ENCODE measurements at regions not wholly inside any gene's neighbourhood (a gene's known extent, or its start where the extent isn't known, plus 50 kb on each side); places are given as distances from the start of the nearest gene placed in this dataset.
"Not testable (repeated sequence)": the region's sequence is repeated elsewhere in the genome, so short reads cannot be mapped to it uniquely, and the experiment has no call there.

- DNase-seq (ENCODE audit: low read depth in 1 of 2, low spot score in 1 of 2): no peak
- in situ Hi-C loops (cut with HindIII; ENCODE audit: low pct_unique_long_range_greater_than_20kb, low sequenced_read_pairs): no loop called here
- no peak for TF ChIP-seq JUND (IDR thresholded peaks at IDR 0.05; ENCODE audit: low read depth)
Measured at GRCh38 chr20:12729326-12729725, 279.4 kb upstream of the SPTLC3 start.

- in situ Hi-C loops (cut with HindIII; ENCODE audit: low pct_unique_long_range_greater_than_20kb, low sequenced_read_pairs): no loop called here
- DNase-seq (ENCODE audit: low read depth in 1 of 2, low spot score in 1 of 2): no peak
Measured at GRCh38 chr20:12733811-12734210, 275.0 kb upstream of the SPTLC3 start.

GRCh38 chr20:12737497-12737896 lies 271.3 kb upstream of the SPTLC3 start:
- in situ Hi-C loops (cut with HindIII; ENCODE audit: low pct_unique_long_range_greater_than_20kb, low sequenced_read_pairs): no loop called here
- DNase-seq (ENCODE audit: low read depth in 1 of 2, low spot score in 1 of 2): no peak
- TF ChIP-seq JUND (IDR thresholded peaks at IDR 0.05; ENCODE audit: low read depth): no peak

More at GRCh38 chr20:12733811-12734210, 275.0 kb upstream of the SPTLC3 start:
- no peak for TF ChIP-seq JUND (IDR thresholded peaks at IDR 0.05; ENCODE audit: low read depth)

DNA sequence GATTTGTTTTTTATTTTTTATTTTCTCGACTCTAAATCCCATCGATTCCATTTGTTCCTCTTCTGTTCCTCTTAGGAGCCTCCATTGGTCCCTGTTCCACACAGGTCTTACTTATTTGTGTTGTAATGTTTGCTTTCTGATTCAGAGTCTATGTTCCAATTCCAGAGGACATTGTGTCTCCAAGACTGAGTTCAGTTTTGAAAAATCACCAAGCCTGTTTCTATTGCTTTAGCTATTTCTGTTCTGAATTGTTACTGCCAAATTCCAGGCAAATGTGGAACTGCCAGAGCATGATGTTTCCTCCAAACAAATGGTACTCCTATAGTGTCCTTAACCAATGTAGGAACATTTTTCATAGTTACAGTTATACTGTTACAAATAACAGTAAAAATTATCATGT lies 270.9 kb upstream of the SPTLC3 start:
- in situ Hi-C loops (cut with HindIII; ENCODE audit: low pct_unique_long_range_greater_than_20kb, low sequenced_read_pairs): no loop called here
- no peak for TF ChIP-seq JUND (IDR thresholded peaks at IDR 0.05; ENCODE audit: low read depth)
- DNase-seq (ENCODE audit: low read depth in 1 of 2, low spot score in 1 of 2): no peak

GRCh38 chr20:12740647-12741046 lies 268.1 kb upstream of the SPTLC3 start:
- in situ Hi-C loops (cut with HindIII; ENCODE audit: low pct_unique_long_range_greater_than_20kb, low sequenced_read_pairs): no loop called here
- DNase-seq (ENCODE audit: low read depth in 1 of 2, low spot score in 1 of 2): no peak
- TF ChIP-seq JUND (IDR thresholded peaks at IDR 0.05; ENCODE audit: low read depth): no peak

GRCh38 chr20:12744037-12744436 lies 264.7 kb upstream of the SPTLC3 start:
- in situ Hi-C loops (cut with HindIII; ENCODE audit: low pct_unique_long_range_greater_than_20kb, low sequenced_read_pairs): no loop called here
- TF ChIP-seq JUND (IDR thresholded peaks at IDR 0.05; ENCODE audit: low read depth): no peak
- DNase-seq (ENCODE audit: low read depth in 1 of 2, low spot score in 1 of 2): no peak

GRCh38 chr20:12748359-12748994 lies 260.3 kb upstream of the SPTLC3 start:
- in situ Hi-C loops (cut with HindIII; ENCODE audit: low pct_unique_long_range_greater_than_20kb, low sequenced_read_pairs): no loop called here
- no peak for DNase-seq (ENCODE audit: low read depth in 1 of 2, low spot score in 1 of 2)
- no peak for TF ChIP-seq JUND (IDR thresholded peaks at IDR 0.05; ENCODE audit: low read depth)

GRCh38 chr20:12750221-12750620 lies 258.6 kb upstream of the SPTLC3 start:
- in situ Hi-C loops (cut with HindIII; ENCODE audit: low pct_unique_long_range_greater_than_20kb, low sequenced_read_pairs): no loop called here
- DNase-seq (ENCODE audit: low read depth in 1 of 2, low spot score in 1 of 2): no peak
- no peak for TF ChIP-seq JUND (IDR thresholded peaks at IDR 0.05; ENCODE audit: low read depth)

DNA sequence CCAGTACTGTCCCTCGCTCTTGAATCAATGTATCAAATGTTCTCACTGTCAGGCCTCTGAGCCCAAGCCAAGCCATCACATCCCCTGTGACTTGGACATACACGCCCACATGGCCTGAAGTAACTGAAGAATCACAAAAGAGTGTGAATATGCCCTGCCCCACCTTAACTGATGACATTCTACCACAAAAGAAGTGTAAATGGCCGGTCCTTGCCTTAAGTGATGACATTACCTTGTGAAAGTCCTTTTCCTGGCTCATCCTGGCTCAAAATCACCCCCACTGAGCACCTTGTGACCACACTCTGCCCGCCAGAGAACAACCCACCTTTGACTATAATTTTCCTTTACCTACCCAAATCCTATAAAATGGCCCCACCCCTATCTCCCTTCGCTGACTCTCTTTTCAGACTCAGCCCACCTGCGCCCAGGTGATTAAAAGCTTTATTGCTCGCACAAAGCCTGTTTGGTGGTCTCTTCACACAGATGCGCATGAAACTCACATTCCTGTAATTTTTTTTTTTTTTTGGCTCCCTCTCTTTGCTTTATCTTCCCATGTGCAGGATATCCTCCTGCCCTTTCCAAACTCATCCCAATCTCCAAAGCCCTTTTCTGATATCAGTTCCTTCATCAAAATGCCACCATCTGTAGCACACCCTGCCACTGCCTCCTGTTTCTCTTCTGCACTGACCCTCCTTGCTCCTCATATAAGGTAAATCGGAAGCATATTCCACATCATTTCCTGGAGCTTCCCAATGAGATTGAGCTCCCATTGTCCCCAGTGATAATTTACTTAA lies 255.7 kb upstream of the SPTLC3 start:
- in situ Hi-C loops (cut with HindIII; ENCODE audit: low pct_unique_long_range_greater_than_20kb, low sequenced_read_pairs); DNase-seq (ENCODE audit: low read depth in 1 of 2, low spot score in 1 of 2): not testable (repeated sequence)

DNA sequence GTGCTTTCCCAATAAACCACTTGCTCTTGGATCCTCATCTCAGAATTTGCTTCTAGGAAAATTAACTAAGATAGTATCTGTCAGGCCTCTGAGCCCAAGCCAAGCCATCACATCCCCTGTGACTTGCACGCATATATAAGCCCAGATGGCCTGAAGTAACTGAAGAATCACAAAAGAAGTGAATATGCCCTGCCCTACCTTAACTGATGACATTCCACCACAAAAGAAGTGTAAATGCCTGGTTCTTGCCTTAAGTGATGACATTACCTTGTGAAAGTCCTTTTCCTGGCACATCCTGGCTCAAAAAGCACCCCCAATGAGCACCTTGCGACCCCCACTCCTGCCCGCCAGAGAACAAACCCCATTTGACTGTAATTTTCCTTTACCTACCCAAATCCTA lies 255.0 kb upstream of the SPTLC3 start:
- in situ Hi-C loops (cut with HindIII; ENCODE audit: low pct_unique_long_range_greater_than_20kb, low sequenced_read_pairs); DNase-seq (ENCODE audit: low read depth in 1 of 2, low spot score in 1 of 2): not testable (repeated sequence)

DNA sequence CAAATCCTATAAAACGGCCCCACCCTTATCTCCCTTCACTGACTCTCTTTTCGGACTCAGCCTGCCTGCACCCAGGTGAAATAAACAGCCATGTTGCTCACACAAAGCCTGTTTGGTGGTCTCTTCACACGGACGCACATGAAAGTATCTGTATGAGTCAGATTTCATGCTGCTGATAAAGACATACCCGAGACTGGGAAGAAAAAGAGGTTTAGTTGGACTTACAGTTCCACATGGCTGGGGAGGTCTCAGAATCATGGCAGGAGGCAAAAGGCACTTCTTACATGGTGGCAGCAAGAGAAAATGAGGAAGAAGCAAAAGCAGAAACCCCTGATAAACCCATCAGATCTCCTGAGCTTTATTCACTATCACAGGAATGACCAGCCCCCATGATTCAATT lies 249.3 kb upstream of the SPTLC3 start:
- in situ Hi-C loops (cut with HindIII; ENCODE audit: low pct_unique_long_range_greater_than_20kb, low sequenced_read_pairs); DNase-seq (ENCODE audit: low read depth in 1 of 2, low spot score in 1 of 2): not testable (repeated sequence)

DNA sequence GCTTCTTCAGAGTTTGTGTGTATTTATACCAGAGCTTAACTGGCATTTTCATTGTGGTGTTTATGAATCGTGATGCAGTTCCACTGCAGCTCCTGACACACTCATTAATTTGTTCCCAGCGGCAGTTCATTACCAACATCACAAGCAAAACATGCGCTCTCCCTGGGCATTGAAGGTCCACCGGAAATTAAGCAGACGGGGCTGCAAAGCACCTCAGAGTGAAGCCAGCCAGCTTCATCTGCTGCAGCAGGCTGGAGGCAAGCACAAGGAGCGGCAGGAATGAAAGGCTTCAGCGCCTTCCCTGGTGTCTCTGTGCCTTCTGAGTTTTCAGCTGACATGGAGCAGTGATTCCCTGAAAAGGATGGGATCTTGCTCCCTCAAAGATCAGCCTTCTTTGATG lies 246.0 kb upstream of the SPTLC3 start:
- TF ChIP-seq JUND (IDR thresholded peaks at IDR 0.05; ENCODE audit: low read depth): no peak
- DNase-seq (ENCODE audit: low read depth in 1 of 2, low spot score in 1 of 2): peak in 1 of 2 experiments; percentile 5
- in situ Hi-C loops (cut with HindIII; ENCODE audit: low pct_unique_long_range_greater_than_20kb, low sequenced_read_pairs): no loop called here

- no peak for TF ChIP-seq JUND (IDR thresholded peaks at IDR 0.05; ENCODE audit: low read depth)
- in situ Hi-C loops (cut with HindIII; ENCODE audit: low pct_unique_long_range_greater_than_20kb, low sequenced_read_pairs): no loop called here
Measured at GRCh38 chr20:12763406-12763805, 245.4 kb upstream of the SPTLC3 start.

DNA sequence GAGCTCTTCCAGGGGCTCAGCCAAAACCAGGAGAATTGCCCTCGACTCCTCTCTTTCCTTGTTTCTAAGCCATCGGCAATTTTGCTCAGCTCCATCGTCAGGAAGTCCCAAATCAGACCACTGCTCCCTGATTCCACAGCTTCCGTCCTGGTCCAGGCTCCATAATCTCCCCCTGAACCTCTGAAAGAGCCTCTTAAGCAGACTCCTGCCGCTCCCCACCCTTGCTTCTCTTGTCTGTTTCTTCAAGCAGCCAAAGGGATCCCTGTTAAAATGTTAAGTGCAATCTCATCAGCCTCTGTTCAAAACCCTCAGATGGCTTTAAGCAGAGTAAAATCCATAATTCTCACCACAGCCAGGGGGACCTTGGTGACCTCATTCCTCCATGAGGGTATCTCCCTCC lies 244.7 kb upstream of the SPTLC3 start:
- no peak for TF ChIP-seq JUND (IDR thresholded peaks at IDR 0.05; ENCODE audit: low read depth)
- DNase-seq (ENCODE audit: low read depth in 1 of 2, low spot score in 1 of 2): no peak
- in situ Hi-C loops (cut with HindIII; ENCODE audit: low pct_unique_long_range_greater_than_20kb, low sequenced_read_pairs): no loop called here

More at GRCh38 chr20:12763406-12763805, 245.4 kb upstream of the SPTLC3 start:
- no peak for DNase-seq (ENCODE audit: low read depth in 1 of 2, low spot score in 1 of 2)
